ENCODE measurements at regions not wholly inside any gene's neighbourhood (a gene's known extent, or its start where the extent isn't known, plus 50 kb on each side); places are given as distances from the start of the nearest gene placed in this dataset.

DNA sequence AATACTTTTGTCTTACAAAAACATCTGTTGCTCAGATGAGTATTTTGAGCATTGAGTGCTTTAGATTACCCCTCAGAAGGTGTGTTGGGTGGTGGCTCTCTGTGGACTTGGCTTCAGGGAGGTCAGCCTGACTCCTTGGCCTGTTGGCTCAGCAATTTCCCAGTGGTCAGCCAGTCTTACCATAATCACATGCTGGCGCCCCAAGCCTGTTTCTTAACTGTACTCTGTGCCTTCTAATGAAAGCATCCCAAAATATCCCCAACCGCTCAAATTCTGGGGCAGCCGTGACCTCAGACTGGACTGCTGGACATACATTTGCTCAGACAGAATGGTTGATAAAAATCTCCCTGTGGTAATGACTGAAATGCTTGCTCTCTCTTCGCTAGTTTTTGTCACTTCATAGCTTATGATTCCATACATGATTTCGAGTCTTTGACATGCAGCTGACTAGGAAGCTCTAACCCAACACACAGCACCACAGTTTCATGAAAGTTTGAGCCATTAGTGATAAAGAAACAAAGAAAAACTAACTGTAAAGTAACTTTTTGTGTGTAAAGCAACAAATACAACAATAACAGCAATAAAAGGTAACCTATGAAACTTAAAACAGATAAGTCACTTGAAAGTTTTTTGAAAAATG lies 562.2 kb upstream of the MEF2C start:
- TF ChIP-seq, protein P1, sequence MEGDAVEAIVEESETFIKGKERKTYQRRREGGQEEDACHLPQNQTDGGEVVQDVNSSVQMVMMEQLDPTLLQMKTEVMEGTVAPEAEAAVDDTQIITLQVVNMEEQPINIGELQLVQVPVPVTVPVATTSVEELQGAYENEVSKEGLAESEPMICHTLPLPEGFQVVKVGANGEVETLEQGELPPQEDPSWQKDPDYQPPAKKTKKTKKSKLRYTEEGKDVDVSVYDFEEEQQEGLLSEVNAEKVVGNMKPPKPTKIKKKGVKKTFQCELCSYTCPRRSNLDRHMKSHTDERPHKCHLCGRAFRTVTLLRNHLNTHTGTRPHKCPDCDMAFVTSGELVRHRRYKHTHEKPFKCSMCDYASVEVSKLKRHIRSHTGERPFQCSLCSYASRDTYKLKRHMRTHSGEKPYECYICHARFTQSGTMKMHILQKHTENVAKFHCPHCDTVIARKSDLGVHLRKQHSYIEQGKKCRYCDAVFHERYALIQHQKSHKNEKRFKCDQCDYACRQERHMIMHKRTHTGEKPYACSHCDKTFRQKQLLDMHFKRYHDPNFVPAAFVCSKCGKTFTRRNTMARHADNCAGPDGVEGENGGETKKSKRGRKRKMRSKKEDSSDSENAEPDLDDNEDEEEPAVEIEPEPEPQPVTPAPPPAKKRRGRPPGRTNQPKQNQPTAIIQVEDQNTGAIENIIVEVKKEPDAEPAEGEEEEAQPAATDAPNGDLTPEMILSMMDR (IDR thresholded peaks at IDR 0.05): no peak
- TF ChIP-seq POLR2AphosphoS5 (IDR thresholded peaks at IDR 0.05): no peak
- TF ChIP-seq POLR2A (IDR thresholded peaks at IDR 0.05): no peak
- no peak for TF ChIP-seq EP300 (IDR thresholded peaks at IDR 0.05)
